CD14-positive monocyte (primary cell): ENCODE measurements at regions not wholly inside any gene's neighbourhood (a gene's known extent, or its start where the extent isn't known, plus 50 kb on each side); places are given as distances from the start of the nearest gene placed in this dataset.

ENCODE experiments used
- DNase-seq, 3 donors: peaks; one replicate each; pipeline ENCODE4 v3.0.0-alpha.2; 2011 to 2022
- H2AFZ ChIP-seq: 2 replicates; pipeline ENCODE4 v1.6.0; 2012; ENCODE audit warnings: mild to moderate bottlenecking, low read depth, low read length, inconsistent platforms; ENCODE audit not compliant: insufficient read depth, poor library complexity, severe bottlenecking
- H3K27ac ChIP-seq, 2 donors: 1 replicate in 1 of 2; 2 replicates in 1 of 2; pipeline ENCODE4 v1.5.1; 2012 to 2013; ENCODE audit warnings: low read length in 2 of 2, control low read depth in 1 of 2, inconsistent platforms in 1 of 2, low read depth in 1 of 2, mild to moderate bottlenecking in 1 of 2
- H3K27me3 ChIP-seq, 2 donors: one replicate each; pipeline versions ENCODE4 v1.6.0 to v1.6.1; 2011 to 2013; ENCODE audit warnings: low read length in 2 of 2; ENCODE audit not compliant: control insufficient read depth in 2 of 2, insufficient read depth in 2 of 2
- H3K36me3 ChIP-seq, 2 donors: replicated peaks in 1 of 2; 1 replicate in 1 of 2; 2 replicates in 1 of 2; pipeline versions ENCODE4 v1.5.1 to v1.6.1; 2012 to 2013; ENCODE audit warnings: low read length in 2 of 2, control low read depth in 1 of 2, inconsistent platforms in 1 of 2, mild to moderate bottlenecking in 1 of 2; ENCODE audit not compliant: insufficient read depth in 2 of 2, control insufficient read depth in 1 of 2
- H3K4me1 ChIP-seq, 2 donors: 1 replicate in 1 of 2; 2 replicates in 1 of 2; pipeline versions ENCODE4 v1.5.1 to v1.6.1; 2012 to 2013; ENCODE audit warnings: low read length in 2 of 2, control low read depth in 1 of 2, inconsistent platforms in 1 of 2, mild to moderate bottlenecking in 1 of 2, moderate library complexity in 1 of 2; ENCODE audit not compliant: insufficient read depth in 2 of 2, control insufficient read depth in 1 of 2
- H3K4me2 ChIP-seq: replicated peaks from 2 replicates; pipeline ENCODE3; 2012; ENCODE audit warnings: low read length, moderate library complexity, mild to moderate bottlenecking; ENCODE audit not compliant: poor library complexity, severe bottlenecking; ENCODE audit errors: extremely low read depth
- H3K4me3 ChIP-seq, 3 experiments: fragments of 200-600 bp in 1 of 3; sonication (generic) in 1 of 3; replicated peaks in 1 of 3; 1 replicate in 2 of 3; 2 replicates in 1 of 3; pipeline ENCODE4 v1.5.1; 2011 to 2013; ENCODE audit warnings: low read length in 3 of 3, mild to moderate bottlenecking in 3 of 3, control low read depth in 2 of 3, low read depth in 2 of 3, inconsistent platforms in 1 of 3, moderate library complexity in 1 of 3
- H3K79me2 ChIP-seq: 2 replicates; pipeline ENCODE4 v1.6.0; 2012; ENCODE audit warnings: mild to moderate bottlenecking, control low read depth, inconsistent platforms, low read length, moderate library complexity; ENCODE audit not compliant: insufficient read depth
- H3K9ac ChIP-seq: 2 replicates; pipeline ENCODE4 v1.6.0; 2017; ENCODE audit warnings: low read length, mild to moderate bottlenecking; ENCODE audit not compliant: insufficient read depth, poor library complexity, severe bottlenecking
- H3K9me3 ChIP-seq, 2 donors: replicated peaks in 1 of 2; 1 replicate in 1 of 2; 2 replicates in 1 of 2; pipeline versions ENCODE4 v1.5.1 to v1.6.1; 2012 to 2013; ENCODE audit warnings: low read length in 2 of 2, control low read depth in 1 of 2; ENCODE audit not compliant: control insufficient read depth in 1 of 2, insufficient read depth in 1 of 2
- H4K20me1 ChIP-seq: 2 replicates; pipeline ENCODE4 v1.6.0; 2012; ENCODE audit warnings: mild to moderate bottlenecking, low read length, control low read depth, moderate library complexity; ENCODE audit not compliant: insufficient read depth
- H3K27ac Mint-ChIP-seq, 7 donors: one replicate each; pipeline ENCODE4 v1.8.0; 2020; ENCODE audit warnings: mild to moderate bottlenecking in 7 of 7, mixed read lengths in 7 of 7, moderate library complexity in 6 of 7, inconsistent platforms in 2 of 7
- H3K27me3 Mint-ChIP-seq, 3 donors: one replicate each; pipeline ENCODE4 v1.8.0; 2021 to 2022; ENCODE audit warnings: low read depth in 3 of 3, mild to moderate bottlenecking in 3 of 3, mixed read lengths in 3 of 3, moderate library complexity in 3 of 3, inconsistent platforms in 1 of 3
- H3K36me3 Mint-ChIP-seq, 2 donors: one replicate each; pipeline ENCODE4 v1.8.0; 2020; ENCODE audit warnings: mixed read lengths in 2 of 2, inconsistent platforms in 1 of 2, mild to moderate bottlenecking in 1 of 2
- H3K4me1 Mint-ChIP-seq: one replicate; pipeline ENCODE4 v1.8.0; 2020; ENCODE audit warnings: mild to moderate bottlenecking, mixed read lengths
- H3K4me3 Mint-ChIP-seq, 2 donors: one replicate each; pipeline ENCODE4 v1.8.0; 2020; ENCODE audit warnings: mild to moderate bottlenecking in 2 of 2, mixed read lengths in 2 of 2, moderate library complexity in 1 of 2
- H3K9me3 Mint-ChIP-seq, 7 donors: one replicate each; pipeline ENCODE4 v1.8.0; 2020 to 2022; ENCODE audit warnings: mixed read lengths in 7 of 7, mild to moderate bottlenecking in 6 of 7, moderate library complexity in 6 of 7, inconsistent platforms in 2 of 7
- CTCF ChIP-seq: fragments of 200-600 bp; IDR thresholded peaks from one replicate; pipeline ENCODE4 v1.8.0; 2022; ENCODE audit warnings: antibody characterized with exemption, mild to moderate bottlenecking
- WGBS: methylation state at CpG from one replicate; pipeline ENCODE4 v1.1.5; 2013; ENCODE audit warnings: missing lambda C conversion rate; ENCODE audit not compliant: insufficient coverage; 5-methylcytosine and 5-hydroxymethylcytosine counted together
- intact Hi-C, 2 donors: fragments of 100-400 bp; cut with micrococcal nuclease; formaldehyde crosslinking; loops; one replicate each; pipeline versions ENCODE4 v1.15.0 to v1.15.1; 2023

GRCh38 chr4:173642509-173642908 is 112.5 kb upstream of the HAND2 start:
- Histone ChIP-seq H3K4me2 (no peak overlapping the region), H3K4me1 (no peaks in the 10 kb centered on the region), H3K9ac (no peak overlapping the region), H4K20me1 (no peaks in the 10 kb centered on the region), H3K36me3 (no peaks in the 10 kb centered on the region), H3K27ac (no peak overlapping the region), H3K4me3 (no peak overlapping the region), H3K79me2 (no peaks in the 10 kb centered on the region), H3K27me3 (no peaks in the 10 kb centered on the region), H2AFZ (no peak overlapping the region), H3K9me3 (no peaks in the 10 kb centered on the region)
- Mint-ChIP-seq H3K27me3 (peaks cover 0 to 5% (median 2%) of the 10 kb centered on the region in 3 donors), H3K4me1 (no peaks in the 10 kb centered on the region), H3K9me3 (peaks cover 0 to 8% (median 0%) of the 10 kb centered on the region in 7 donors), H3K36me3 (no peaks in the 10 kb centered on the region), H3K27ac (no peak overlapping the region), H3K4me3 (no peak overlapping the region)
- TF ChIP-seq CTCF, result no peak
- intact Hi-C loops, result no loop called here
- WGBS, result 67% methylated on average over 1 of the region's 3 CpGs
- DNase-seq, result no peak

GRCh38 chr4:173635395-173635794 is 105.4 kb upstream of the HAND2 start:
- H4K20me1 ChIP-seq, result no peaks in the 10 kb centered on the region
- peaks cover 0 to 14% of the 10 kb centered on the region in 2 donors for H3K9me3 ChIP-seq
- peaks cover 1 to 23% (median 11%) of the 10 kb centered on the region in 7 donors for H3K9me3 Mint-ChIP-seq
- no peak overlapping the region for H3K4me2 ChIP-seq
- H3K27ac ChIP-seq, result no peak overlapping the region
- H3K27me3 ChIP-seq, result no peaks in the 10 kb centered on the region
- no peaks in the 10 kb centered on the region for H3K79me2 ChIP-seq
- no peak overlapping the region for H3K27ac Mint-ChIP-seq
- TF ChIP-seq CTCF, result no peak
- no peak overlapping the region for H3K9ac ChIP-seq
- H3K4me3 ChIP-seq, result no peak overlapping the region
- intact Hi-C loops, result no loop called here
- H3K4me3 Mint-ChIP-seq, result no peak overlapping the region
- H2AFZ ChIP-seq, result no peak overlapping the region
- no peak for DNase-seq
- H3K4me1 Mint-ChIP-seq, result no peaks in the 10 kb centered on the region
- no peaks in the 10 kb centered on the region for H3K36me3 Mint-ChIP-seq
- no peaks in the 10 kb centered on the region for H3K4me1 ChIP-seq
- H3K27me3 Mint-ChIP-seq, result no peaks in the 10 kb centered on the region
- no peaks in the 10 kb centered on the region for H3K36me3 ChIP-seq
